BLaER1 (cell line): ENCODE measurements at regions not wholly inside any gene's neighbourhood (a gene's known extent, or its start where the extent isn't known, plus 50 kb on each side); places are given as distances from the start of the nearest gene placed in this dataset.
A peak's percentile ranks its signal among the peaks of the same experiment; 100 is the strongest.

ENCODE experiments used
- H3K27ac ChIP-seq: shearing (Covaris generic); formaldehyde crosslinking; 2 replicates; pipeline ENCODE4 v1.8.1; 2022
- H3K27me3 ChIP-seq: shearing (Covaris generic); formaldehyde crosslinking; 2 replicates; pipeline ENCODE4 v1.8.1; 2022
- H3K36me3 ChIP-seq: shearing (Covaris generic); formaldehyde crosslinking; 2 replicates; pipeline ENCODE4 v1.8.1; 2022
- H3K4me1 ChIP-seq: shearing (Covaris generic); formaldehyde crosslinking; 2 replicates; pipeline ENCODE4 v1.8.1; 2022
- H3K4me2 ChIP-seq: shearing (Covaris generic); formaldehyde crosslinking; 2 replicates; pipeline ENCODE4 v1.8.1; 2022
- H3K4me3 ChIP-seq: shearing (Covaris generic); formaldehyde crosslinking; 2 replicates; pipeline ENCODE4 v1.8.1; 2022
- H3K9ac ChIP-seq: shearing (Covaris generic); formaldehyde crosslinking; 2 replicates; pipeline ENCODE4 v1.8.1; 2022
- H3K9me3 ChIP-seq: shearing (Covaris generic); formaldehyde crosslinking; 2 replicates; pipeline ENCODE4 v1.8.1; 2022
- H4K20me1 ChIP-seq: shearing (Covaris generic); formaldehyde crosslinking; 2 replicates; pipeline ENCODE4 v1.8.1; 2022
- Cebpa-rat ChIP-seq: shearing (Covaris generic); IDR thresholded peaks from 2 replicates; pipeline ENCODE4 v1.8.1; 2022

- Histone ChIP-seq H3K9me3 (peaks cover 12% of the 10 kb centered on the region), H3K4me1 (no peaks in the 10 kb centered on the region), H4K20me1 (no peaks in the 10 kb centered on the region), H3K36me3 (no peaks in the 10 kb centered on the region), H3K27me3 (no peaks in the 10 kb centered on the region), H3K4me2 (no peak overlapping the region), H3K4me3 (no peak overlapping the region), H3K9ac (no peak overlapping the region), H3K27ac (no peak overlapping the region)
- no peak for TF ChIP-seq Cebpa-rat
Measured at GRCh38 chr10:52664629-52665028, 108.0 kb downstream of the MBL2 start.

GRCh38 chr10:52665821-52666220 is 106.8 kb downstream of the MBL2 start:
- no peak for TF ChIP-seq Cebpa-rat
- no peak overlapping the region for H3K9ac ChIP-seq
- H3K27ac ChIP-seq, result no peak overlapping the region
- no peaks in the 10 kb centered on the region for H3K36me3 ChIP-seq
- H3K4me2 ChIP-seq, result no peak overlapping the region
- no peaks in the 10 kb centered on the region for H4K20me1 ChIP-seq
- H3K9me3 ChIP-seq, result peaks cover 12% of the 10 kb centered on the region
- no peaks in the 10 kb centered on the region for H3K27me3 ChIP-seq
- no peaks in the 10 kb centered on the region for H3K4me1 ChIP-seq
- no peak overlapping the region for H3K4me3 ChIP-seq

GRCh38 chr10:52666931-52667330 is 105.7 kb downstream of the MBL2 start:
- Histone ChIP-seq H3K4me3 (no peak overlapping the region), H3K4me2 (no peak overlapping the region), H3K9ac (no peak overlapping the region), H3K4me1 (no peaks in the 10 kb centered on the region), H3K27ac (no peak overlapping the region), H3K36me3 (no peaks in the 10 kb centered on the region), H3K27me3 (no peaks in the 10 kb centered on the region), H3K9me3 (peaks cover 12% of the 10 kb centered on the region), H4K20me1 (no peaks in the 10 kb centered on the region)
- TF ChIP-seq Cebpa-rat, result no peak

DNA sequence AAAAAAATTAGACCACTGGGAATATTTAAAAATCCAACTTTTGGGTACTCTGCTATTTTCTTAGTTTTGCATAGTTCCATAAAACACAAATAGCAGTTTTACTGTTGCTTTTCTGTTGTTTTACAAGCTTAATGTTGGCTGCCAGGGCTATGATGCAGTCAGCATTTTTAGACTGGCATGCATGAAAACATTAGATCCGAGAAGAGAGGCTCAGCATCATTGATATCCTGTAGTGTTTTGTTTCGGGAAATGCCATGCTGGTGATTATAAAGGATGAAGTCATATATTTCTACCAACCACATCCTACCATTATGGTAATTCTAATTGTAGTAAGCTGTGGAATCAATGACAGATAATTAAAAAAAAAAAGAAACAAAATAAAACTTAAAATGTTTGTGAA is 104.6 kb downstream of the MBL2 start:
- H3K9ac ChIP-seq, result no peak overlapping the region
- H4K20me1 ChIP-seq, result no peaks in the 10 kb centered on the region
- no peak overlapping the region for H3K27ac ChIP-seq
- no peak overlapping the region for H3K4me2 ChIP-seq
- H3K36me3 ChIP-seq, result no peaks in the 10 kb centered on the region
- no peaks in the 10 kb centered on the region for H3K27me3 ChIP-seq
- peaks cover 12% of the 10 kb centered on the region for H3K9me3 ChIP-seq
- H3K4me3 ChIP-seq, result no peak overlapping the region
- H3K4me1 ChIP-seq, result no peaks in the 10 kb centered on the region
- TF ChIP-seq Cebpa-rat, result no peak

DNA sequence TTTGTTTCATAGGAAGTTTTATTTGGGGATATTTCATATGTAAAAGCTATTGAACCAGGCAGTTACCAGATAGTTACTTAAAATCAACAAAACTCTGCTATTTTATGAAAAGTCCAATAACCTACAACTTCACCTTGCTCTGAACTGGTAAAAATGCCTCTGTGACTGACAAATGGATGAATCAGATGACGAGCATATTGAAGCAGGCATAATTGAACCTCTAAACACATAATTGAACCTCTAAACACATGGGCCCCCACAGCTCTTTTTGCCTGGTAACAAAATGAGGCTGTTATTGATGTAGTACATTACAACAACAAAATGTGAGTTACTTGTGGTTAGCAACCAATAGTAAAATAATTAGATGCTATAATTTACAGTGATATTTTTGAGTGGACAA is 99.7 kb downstream of the MBL2 start:
- no peak for TF ChIP-seq Cebpa-rat
- H3K27me3 ChIP-seq, result no peaks in the 10 kb centered on the region
- no peaks in the 10 kb centered on the region for H3K9me3 ChIP-seq
- H3K4me1 ChIP-seq, result no peaks in the 10 kb centered on the region
- no peak overlapping the region for H3K9ac ChIP-seq
- H3K36me3 ChIP-seq, result no peaks in the 10 kb centered on the region
- H3K4me2 ChIP-seq, result no peak overlapping the region
- no peak overlapping the region for H3K27ac ChIP-seq
- H4K20me1 ChIP-seq, result no peaks in the 10 kb centered on the region
- H3K4me3 ChIP-seq, result no peak overlapping the region

DNA sequence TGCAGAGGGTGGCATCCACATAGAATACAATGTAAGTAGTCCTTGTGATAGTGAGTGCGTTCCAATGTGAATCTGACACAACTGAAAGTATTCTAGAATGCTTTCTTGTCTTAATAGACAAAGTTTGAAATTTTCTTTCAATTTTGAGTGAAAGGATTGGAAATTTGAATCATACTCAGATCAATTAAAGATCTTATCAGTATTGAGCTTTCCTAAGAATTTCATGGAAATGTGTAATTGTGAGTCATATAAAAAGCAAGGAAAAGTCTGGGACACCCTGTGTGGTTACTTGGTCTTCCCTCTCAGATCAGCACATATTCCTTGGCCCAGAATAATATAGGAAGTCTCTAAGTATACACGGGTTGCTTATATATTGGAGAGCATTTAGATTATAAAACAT is 99.1 kb downstream of the MBL2 start:
- Histone ChIP-seq H4K20me1 (no peaks in the 10 kb centered on the region), H3K4me3 (no peak overlapping the region), H3K4me1 (no peaks in the 10 kb centered on the region), H3K4me2 (no peak overlapping the region), H3K9ac (no peak overlapping the region), H3K27ac (no peak overlapping the region), H3K27me3 (no peaks in the 10 kb centered on the region), H3K36me3 (no peaks in the 10 kb centered on the region), H3K9me3 (no peaks in the 10 kb centered on the region)
- no peak for TF ChIP-seq Cebpa-rat

GRCh38 chr10:52674474-52674873 is 98.1 kb downstream of the MBL2 start:
- no peak for TF ChIP-seq Cebpa-rat
- Histone ChIP-seq H4K20me1 (no peaks in the 10 kb centered on the region), H3K36me3 (no peaks in the 10 kb centered on the region)

DNA sequence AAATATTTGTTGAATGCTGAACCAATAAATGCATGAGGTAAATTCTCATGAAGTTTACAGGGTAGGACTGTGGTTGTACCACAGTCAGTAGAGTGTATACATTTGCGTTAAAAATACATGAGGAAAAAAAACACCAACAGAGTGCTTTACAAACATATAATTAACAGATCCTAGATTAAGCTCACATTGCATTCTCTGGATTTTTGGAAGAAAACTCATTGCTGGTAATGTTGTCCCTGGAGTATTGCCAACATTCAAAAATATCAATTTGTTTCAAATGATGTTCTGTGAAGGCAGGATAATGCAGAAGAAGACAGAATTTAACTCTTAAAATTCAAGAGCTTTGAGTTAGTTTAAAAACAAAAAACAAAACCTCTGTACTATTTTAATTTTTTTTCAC is 95.5 kb downstream of the MBL2 start:
- no peaks in the 10 kb centered on the region for H4K20me1 ChIP-seq
- no peak for TF ChIP-seq Cebpa-rat

More at GRCh38 chr10:52674474-52674873, 98.1 kb downstream of the MBL2 start:
- Histone ChIP-seq H3K9me3 (no peaks in the 10 kb centered on the region), H3K4me2 (no peak overlapping the region), H3K27ac (no peak overlapping the region), H3K27me3 (no peaks in the 10 kb centered on the region), H3K4me1 (peaks cover 6% of the 10 kb centered on the region; the same call in 1 of the 2 replicates), H3K9ac (no peak overlapping the region), H3K4me3 (no peak overlapping the region)

GRCh38 chr10:52678611-52679010 is 94.0 kb downstream of the MBL2 start:
- H4K20me1 ChIP-seq, result no peaks in the 10 kb centered on the region
- no peak overlapping the region for H3K4me2 ChIP-seq
- H3K4me1 ChIP-seq, result peaks cover 6% of the 10 kb centered on the region; the same call in 1 of the 2 replicates
- TF ChIP-seq Cebpa-rat, result no peak
- H3K9ac ChIP-seq, result no peak overlapping the region
- no peak overlapping the region; the same call in 1 of the 2 replicates for H3K27ac ChIP-seq
- H3K36me3 ChIP-seq, result no peaks in the 10 kb centered on the region
- no peak overlapping the region for H3K4me3 ChIP-seq
- H3K9me3 ChIP-seq, result no peaks in the 10 kb centered on the region
- no peaks in the 10 kb centered on the region for H3K27me3 ChIP-seq

More for the DNA sequence above, 95.5 kb downstream of the MBL2 start:
- Histone ChIP-seq H3K36me3 (no peaks in the 10 kb centered on the region), H3K4me2 (no peak overlapping the region), H3K9ac (no peak overlapping the region), H3K4me3 (no peak overlapping the region), H3K4me1 (peaks cover 6% of the 10 kb centered on the region; the same call in 1 of the 2 replicates), H3K27ac (no peak overlapping the region), H3K27me3 (no peaks in the 10 kb centered on the region), H3K9me3 (no peaks in the 10 kb centered on the region)

DNA sequence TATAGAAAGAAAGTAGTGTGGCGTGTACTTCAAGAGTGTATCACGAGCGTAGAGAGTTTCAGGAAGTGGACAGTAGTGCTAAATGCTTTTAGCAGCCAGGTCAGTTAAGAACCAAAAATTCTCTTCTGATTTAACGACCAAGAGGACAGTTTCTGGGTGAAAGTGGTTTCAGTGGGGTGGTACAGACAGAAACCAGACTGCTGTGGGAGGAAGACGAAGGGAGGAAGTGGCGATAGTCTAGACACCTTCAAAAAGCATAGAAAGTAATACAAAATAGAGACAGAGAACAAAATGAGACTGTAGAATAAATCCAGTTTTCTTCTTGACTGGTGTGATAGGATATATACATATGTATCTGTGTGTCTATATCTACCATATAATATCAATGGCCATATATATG is 93.5 kb downstream of the MBL2 start:
- TF ChIP-seq Cebpa-rat, result no peak
- Histone ChIP-seq H3K4me2 (peak overlapping the region; percentile 36; the same call in 1 of the 2 replicates), H3K36me3 (no peaks in the 10 kb centered on the region)

GRCh38 chr10:52682766-52683165 is 89.8 kb downstream of the MBL2 start:
- H3K9ac ChIP-seq, result no peak overlapping the region
- H3K9me3 ChIP-seq, result peaks cover 11% of the 10 kb centered on the region; the same call in 1 of the 2 replicates
- no peak overlapping the region for H3K4me3 ChIP-seq
- H4K20me1 ChIP-seq, result no peaks in the 10 kb centered on the region
- H3K27me3 ChIP-seq, result no peaks in the 10 kb centered on the region
- H3K4me1 ChIP-seq, result peaks cover 11% of the 10 kb centered on the region; the same call in 1 of the 2 replicates
- no peak overlapping the region for H3K4me2 ChIP-seq
- no peak for TF ChIP-seq Cebpa-rat
- H3K27ac ChIP-seq, result no peak overlapping the region
- no peaks in the 10 kb centered on the region for H3K36me3 ChIP-seq

More for the DNA sequence above, 93.5 kb downstream of the MBL2 start:
- H3K9ac ChIP-seq, result no peak overlapping the region
- H3K9me3 ChIP-seq, result no peaks in the 10 kb centered on the region
- no peaks in the 10 kb centered on the region for H3K27me3 ChIP-seq
- H3K27ac ChIP-seq, result no peak overlapping the region; the same call in 1 of the 2 replicates
- H3K4me1 ChIP-seq, result peaks cover 6% of the 10 kb centered on the region; the same call in 1 of the 2 replicates
- no peaks in the 10 kb centered on the region for H4K20me1 ChIP-seq
- H3K4me3 ChIP-seq, result no peak overlapping the region
